ENCODE measurements at regions not wholly inside any gene's neighbourhood (a gene's known extent, or its start where the extent isn't known, plus 50 kb on each side); places are given as distances from the start of the nearest gene placed in this dataset.

DNA sequence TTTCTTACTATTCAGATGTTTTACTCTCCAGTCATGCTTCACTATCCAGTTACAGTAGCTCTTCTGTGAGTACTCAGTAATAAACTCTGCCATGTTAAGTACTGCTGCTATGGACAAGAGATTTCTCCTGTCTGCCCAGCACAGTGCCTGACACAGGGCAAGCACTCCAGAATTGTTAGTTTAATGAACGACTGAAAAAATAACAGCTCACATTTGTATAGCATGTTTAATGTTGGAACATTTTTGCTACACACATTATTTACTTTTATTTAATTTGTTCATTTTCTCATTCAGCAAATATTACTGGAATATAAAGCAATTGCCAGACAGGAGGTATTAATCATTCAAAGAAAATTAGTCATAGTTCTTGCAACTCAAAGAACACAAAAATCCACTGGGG, 142.6 kb upstream of the HMGN3 start:
- no peak for TF ChIP-seq TARDBP (IDR thresholded peaks at IDR 0.05)
- no peak for TF ChIP-seq SP1 (IDR thresholded peaks at IDR 0.05)
- TF ChIP-seq NFRKB (IDR thresholded peaks at IDR 0.05) = no peak
- no peak for TF ChIP-seq SUZ12 (IDR thresholded peaks at IDR 0.05)
- no peak for TF ChIP-seq FOXM1 (IDR thresholded peaks at IDR 0.05; ENCODE audit: borderline replicate concordance)
- no peak for TF ChIP-seq FOXA1 (IDR thresholded peaks at IDR 0.05)
- TF ChIP-seq FOXK2 (IDR thresholded peaks at IDR 0.05) = no peak
- no peak for TF ChIP-seq BHLHE40 (IDR thresholded peaks at IDR 0.05; ENCODE audit: borderline replicate concordance)
- no peak for TF ChIP-seq ELF4 (IDR thresholded peaks at IDR 0.05)
- TF ChIP-seq, protein P1, sequence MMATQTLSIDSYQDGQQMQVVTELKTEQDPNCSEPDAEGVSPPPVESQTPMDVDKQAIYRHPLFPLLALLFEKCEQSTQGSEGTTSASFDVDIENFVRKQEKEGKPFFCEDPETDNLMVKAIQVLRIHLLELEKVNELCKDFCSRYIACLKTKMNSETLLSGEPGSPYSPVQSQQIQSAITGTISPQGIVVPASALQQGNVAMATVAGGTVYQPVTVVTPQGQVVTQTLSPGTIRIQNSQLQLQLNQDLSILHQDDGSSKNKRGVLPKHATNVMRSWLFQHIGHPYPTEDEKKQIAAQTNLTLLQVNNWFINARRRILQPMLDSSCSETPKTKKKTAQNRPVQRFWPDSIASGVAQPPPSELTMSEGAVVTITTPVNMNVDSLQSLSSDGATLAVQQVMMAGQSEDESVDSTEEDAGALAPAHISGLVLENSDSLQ (IDR thresholded peaks at IDR 0.05) = no peak
- TF ChIP-seq ZNF384 (IDR thresholded peaks at IDR 0.05) = no peak
- no peak for TF ChIP-seq HDGF (IDR thresholded peaks at IDR 0.05; ENCODE audit: borderline replicate concordance)
